GM23248 (cell line): ENCODE measurements at regions not wholly inside any gene's neighbourhood (a gene's known extent, or its start where the extent isn't known, plus 50 kb on each side); places are given as distances from the start of the nearest gene placed in this dataset.

ENCODE experiments used
- DNase-seq: peaks from one replicate; pipeline ENCODE4 v3.0.0-alpha.2; 2015
- H2AFZ ChIP-seq: fragments of 200-600 bp; sonication (generic); 2 replicates; pipeline ENCODE4 v1.6.1; 2016; ENCODE audit warnings: antibody characterized with exemption
- H3F3A ChIP-seq: fragments of 200-600 bp; sonication (generic); 2 replicates; pipeline ENCODE4 v1.6.1; 2016; ENCODE audit warnings: mild to moderate bottlenecking, antibody characterized with exemption, mixed run types; ENCODE audit not compliant: insufficient read depth
- H3K27ac ChIP-seq: fragments of 200-600 bp; sonication (generic); 2 replicates; pipeline ENCODE4 v1.5.1; 2016; ENCODE audit warnings: mild to moderate bottlenecking
- H3K27me3 ChIP-seq: fragments of 200-600 bp; sonication (generic); replicated peaks from 2 replicates; pipeline ENCODE4 v1.6.1; 2016; ENCODE audit warnings: mild to moderate bottlenecking; ENCODE audit not compliant: insufficient read depth
- H3K36me3 ChIP-seq: fragments of 200-600 bp; sonication (generic); 2 replicates; pipeline ENCODE4 v1.6.1; 2016; ENCODE audit warnings: low read depth, mild to moderate bottlenecking
- H3K4me1 ChIP-seq: fragments of 200-600 bp; sonication (generic); 2 replicates; pipeline ENCODE4 v1.6.1; 2016; ENCODE audit warnings: mild to moderate bottlenecking; ENCODE audit not compliant: insufficient read depth
- H3K4me2 ChIP-seq: fragments of 200-600 bp; sonication (generic); one replicate; pipeline ENCODE4 v1.6.1; 2016; ENCODE audit warnings: mild to moderate bottlenecking; ENCODE audit not compliant: unreplicated experiment
- H3K4me3 ChIP-seq: fragments of 200-600 bp; sonication (generic); 2 replicates; pipeline ENCODE4 v1.5.1; 2016; ENCODE audit warnings: mild to moderate bottlenecking
- H3K79me2 ChIP-seq: fragments of 200-600 bp; sonication (generic); 2 replicates; pipeline ENCODE4 v1.6.1; 2016; ENCODE audit warnings: mild to moderate bottlenecking; ENCODE audit not compliant: insufficient read depth
- H3K9ac ChIP-seq: fragments of 200-600 bp; sonication (generic); 2 replicates; pipeline ENCODE4 v1.6.1; 2016; ENCODE audit warnings: mild to moderate bottlenecking
- H3K9me2 ChIP-seq: fragments of 200-600 bp; sonication (generic); 2 replicates; pipeline ENCODE4 v1.6.1; 2016; ENCODE audit warnings: mixed run types, mild to moderate bottlenecking, moderate library complexity; ENCODE audit not compliant: insufficient read depth
- H3K9me3 ChIP-seq: fragments of 200-600 bp; sonication (generic); one replicate; pipeline ENCODE4 v1.6.1; 2017; ENCODE audit warnings: low read depth
- H4K20me1 ChIP-seq: fragments of 200-600 bp; sonication (generic); 2 replicates; pipeline ENCODE4 v1.6.0; 2016; ENCODE audit not compliant: insufficient read depth
- EZH2 ChIP-seq: fragments of 200-600 bp; sonication (generic); IDR thresholded peaks from 2 replicates; pipeline ENCODE4 v1.6.1; 2018; ENCODE audit warnings: antibody characterized with exemption, mild to moderate bottlenecking; ENCODE audit not compliant: insufficient read depth, poor library complexity, severe bottlenecking
- EZH2phosphoT487 ChIP-seq: fragments of 200-600 bp; sonication (generic); IDR thresholded peaks from 2 replicates; pipeline ENCODE4 v1.6.1; 2018; ENCODE audit warnings: antibody characterized with exemption, moderate library complexity, mild to moderate bottlenecking, low read depth; ENCODE audit not compliant: insufficient read depth
- WGBS, 2 experiments: methylation state at CpG; one replicate each; pipeline ENCODE4 v1.1.6; 2015 to 2017; ENCODE audit warnings: low lambda C conversion rate in 2 of 2, low coverage in 1 of 2; ENCODE audit errors: missing lambda C conversion rate in 2 of 2; 5-methylcytosine and 5-hydroxymethylcytosine counted together
- in situ Hi-C: fragments of 300-500 bp; cut with MboI; formaldehyde crosslinking; loops from 2 replicates; pipeline ENCODE4 v1.15.0; 2020

GRCh38 chr6:150676344-150676743, 76.7 kb downstream of the PLEKHG1 start:
- Histone ChIP-seq H2AFZ (no peak overlapping the region), H3K79me2 (no peaks in the 10 kb centered on the region), H3K27me3 (peaks cover 5% of the 10 kb centered on the region; the same call in 1 of the 2 replicates), H3K36me3 (no peaks in the 10 kb centered on the region), H3K4me1 (no peaks in the 10 kb centered on the region), H3K27ac (no peak overlapping the region), H3K4me3 (no peak overlapping the region), H3K9me2 (no peaks in the 10 kb centered on the region), H3F3A (no peaks in the 10 kb centered on the region), H3K4me2 (no peak overlapping the region), H3K9ac (no peak overlapping the region), H4K20me1 (no peaks in the 10 kb centered on the region), H3K9me3 (no peaks in the 10 kb centered on the region)
- 87% methylated on average over 4 of the region's 4 CpGs for WGBS, 2 experiments
- DNase-seq, result no peak
- no peak for TF ChIP-seq EZH2
- no peak for TF ChIP-seq EZH2phosphoT487
- in situ Hi-C loops, result no loop called here

DNA sequence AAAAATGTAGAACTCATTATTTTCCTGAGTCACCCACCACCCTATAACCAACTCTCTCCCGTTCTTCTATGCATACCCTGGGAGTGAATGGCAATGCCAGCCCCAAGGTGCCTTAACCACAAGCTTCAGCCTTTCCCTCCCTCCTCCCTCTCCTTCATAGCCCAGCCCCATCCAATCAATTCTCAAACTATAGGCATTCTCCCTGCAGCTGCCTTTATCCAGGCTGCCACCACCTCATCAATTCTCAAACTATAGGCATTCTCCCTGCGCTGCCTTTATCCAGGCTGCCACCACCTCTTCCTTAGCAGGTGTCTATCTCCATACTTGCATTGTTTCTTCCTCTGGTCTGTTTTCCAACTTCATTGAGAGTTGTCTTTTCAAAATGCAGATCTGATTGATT, 77.1 kb downstream of the PLEKHG1 start:
- Histone ChIP-seq H3K4me2 (no peak overlapping the region), H3K79me2 (no peaks in the 10 kb centered on the region), H3K36me3 (no peaks in the 10 kb centered on the region), H3K9me2 (no peaks in the 10 kb centered on the region), H3K4me1 (no peaks in the 10 kb centered on the region), H2AFZ (no peak overlapping the region), H3K4me3 (no peak overlapping the region), H3K9me3 (no peaks in the 10 kb centered on the region), H4K20me1 (no peaks in the 10 kb centered on the region), H3K27me3 (peaks cover 5% of the 10 kb centered on the region; the same call in 1 of the 2 replicates), H3K9ac (no peak overlapping the region), H3K27ac (no peak overlapping the region), H3F3A (no peaks in the 10 kb centered on the region)
- 76 to 80% methylated on average over 2 of the region's 2 CpGs for WGBS, 2 experiments
- TF ChIP-seq EZH2phosphoT487, result no peak
- no peak for DNase-seq
- in situ Hi-C loops, result no loop called here

GRCh38 chr6:150680510-150680909, 80.8 kb downstream of the PLEKHG1 start:
- 0 out of 2 replicates have a peak, but pooled peaks cover under 1% of the 10 kb centered on the region for H3K27me3 ChIP-seq
- no peaks in the 10 kb centered on the region for H3K9me3 ChIP-seq
- H3K9me2 ChIP-seq, result no peaks in the 10 kb centered on the region
- WGBS, 2 experiments, result 86 to 89% methylated on average over 5 of the region's 5 CpGs
- in situ Hi-C loops, result no loop called here
- H3K9ac ChIP-seq, result no peak overlapping the region
- no peak overlapping the region for H3K4me3 ChIP-seq
- no peaks in the 10 kb centered on the region for H3F3A ChIP-seq
- H3K79me2 ChIP-seq, result no peaks in the 10 kb centered on the region
- H3K4me2 ChIP-seq, result no peak overlapping the region
- no peak for DNase-seq
- no peak overlapping the region for H2AFZ ChIP-seq
- no peak overlapping the region for H3K27ac ChIP-seq
- H3K36me3 ChIP-seq, result no peaks in the 10 kb centered on the region
- H4K20me1 ChIP-seq, result no peaks in the 10 kb centered on the region
- no peaks in the 10 kb centered on the region for H3K4me1 ChIP-seq
- no peak for TF ChIP-seq EZH2phosphoT487
- TF ChIP-seq EZH2, result no peak

GRCh38 chr6:150681578-150682395, 82.1 kb downstream of the PLEKHG1 start:
- no peaks in the 10 kb centered on the region for H3K4me1 ChIP-seq
- H3K79me2 ChIP-seq, result no peaks in the 10 kb centered on the region
- no peaks in the 10 kb centered on the region for H3K9me2 ChIP-seq
- in situ Hi-C loops, result no loop called here
- no peak overlapping the region for H3K9ac ChIP-seq
- H3F3A ChIP-seq, result no peaks in the 10 kb centered on the region
- no peaks in the 10 kb centered on the region for H3K27me3 ChIP-seq
- H2AFZ ChIP-seq, result no peak overlapping the region
- no peaks in the 10 kb centered on the region for H3K9me3 ChIP-seq
- no peak overlapping the region for H3K4me2 ChIP-seq
- H4K20me1 ChIP-seq, result no peaks in the 10 kb centered on the region
- WGBS, 2 experiments, result 71 to 76% methylated on average over 11 of the region's 11 CpGs
- no peaks in the 10 kb centered on the region for H3K36me3 ChIP-seq
- no peak overlapping the region for H3K27ac ChIP-seq
- H3K4me3 ChIP-seq, result no peak overlapping the region
- DNase-seq, result no peak
- TF ChIP-seq EZH2 (no peak), EZH2phosphoT487 (no peak)
